ENCODE measurements at regions not wholly inside any gene's neighbourhood (a gene's known extent, or its start where the extent isn't known, plus 50 kb on each side); places are given as distances from the start of the nearest gene placed in this dataset.
"Not testable (repeated sequence)": the region's sequence is repeated elsewhere in the genome, so short reads cannot be mapped to it uniquely, and the experiment has no call there.

DNA sequence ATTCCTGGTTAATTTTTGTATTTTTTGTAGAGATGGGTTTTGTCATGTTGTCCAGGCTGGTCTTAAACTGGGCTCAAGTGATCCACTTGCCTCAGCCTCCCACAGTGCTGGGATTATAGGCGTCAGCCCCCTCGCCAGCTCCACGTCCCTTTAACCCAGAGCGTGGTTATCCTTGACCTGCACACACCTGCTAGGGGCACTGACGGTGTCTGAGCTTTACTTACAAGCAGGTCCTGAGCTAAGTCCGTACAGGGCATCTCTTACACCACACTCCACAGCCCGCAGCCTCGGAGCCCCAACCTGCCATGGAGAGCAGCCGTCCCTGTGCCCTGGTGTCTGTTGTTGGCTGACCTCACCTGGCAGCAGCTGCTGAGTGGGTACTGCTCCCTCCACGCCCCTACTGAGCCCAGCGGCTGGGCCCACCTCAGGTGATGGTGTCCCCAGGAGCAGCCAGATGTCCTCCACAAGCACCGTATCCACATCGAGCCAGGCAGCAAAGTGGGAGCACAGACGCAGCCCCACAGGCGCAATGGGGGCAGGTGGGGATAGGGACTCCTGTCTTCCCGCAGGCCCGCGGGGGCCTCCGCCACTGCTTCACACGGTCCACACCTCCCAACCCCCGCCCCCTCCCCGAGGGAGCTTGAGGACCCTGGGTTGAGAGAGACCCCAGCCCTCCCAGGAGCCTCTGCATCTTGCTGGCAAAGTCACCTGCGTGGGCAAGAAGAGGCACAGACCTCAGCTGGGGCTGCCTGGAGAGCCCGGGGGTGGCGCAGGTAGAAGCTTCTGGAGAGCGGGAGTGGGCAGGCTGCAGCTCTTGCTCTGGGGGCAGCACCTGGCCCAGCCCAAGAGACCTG, 325.4 kb upstream of the SFSWAP start:
- Histone ChIP-seq H3K9ac (no peak overlapping the region), H3K27ac (no peak overlapping the region), H3K4me1 (no peaks in the 10 kb centered on the region), H3K36me3 (ENCODE audit: control insufficient read depth, insufficient read depth, low read length) (no peaks in the 10 kb centered on the region), H3K79me2 (no peaks in the 10 kb centered on the region), H3K4me3 (ENCODE audit: low read depth, low read length) (no peak overlapping the region), H3K9me3 (ENCODE audit: control insufficient read depth, low read length) (no peaks in the 10 kb centered on the region), H3K4me2 (ENCODE audit: low read length) (no peak overlapping the region), H2AFZ (no peak overlapping the region), H3K27me3 (ENCODE audit: control insufficient read depth, insufficient read depth, low read length) (no peaks in the 10 kb centered on the region)
- TF ChIP-seq CTCF (IDR thresholded peaks at IDR 0.05) = no peak

- Histone ChIP-seq H3K79me2 (no peaks in the 10 kb centered on the region), H3K27me3 (ENCODE audit: control insufficient read depth, insufficient read depth, low read length) (no peaks in the 10 kb centered on the region), H3K4me3 (ENCODE audit: low read depth, low read length) (no peak overlapping the region), H3K4me2 (ENCODE audit: low read length) (no peak overlapping the region), H3K9ac (no peak overlapping the region), H3K36me3 (ENCODE audit: control insufficient read depth, insufficient read depth, low read length) (no peaks in the 10 kb centered on the region), H3K27ac (no peak overlapping the region), H3K9me3 (ENCODE audit: control insufficient read depth, low read length) (no peaks in the 10 kb centered on the region), H2AFZ (no peak overlapping the region), H3K4me1 (no peaks in the 10 kb centered on the region)
- TF ChIP-seq CTCF (IDR thresholded peaks at IDR 0.05) = no peak
Measured at GRCh38 chr12:131386167-131386521, 324.7 kb upstream of the SFSWAP start.

DNA sequence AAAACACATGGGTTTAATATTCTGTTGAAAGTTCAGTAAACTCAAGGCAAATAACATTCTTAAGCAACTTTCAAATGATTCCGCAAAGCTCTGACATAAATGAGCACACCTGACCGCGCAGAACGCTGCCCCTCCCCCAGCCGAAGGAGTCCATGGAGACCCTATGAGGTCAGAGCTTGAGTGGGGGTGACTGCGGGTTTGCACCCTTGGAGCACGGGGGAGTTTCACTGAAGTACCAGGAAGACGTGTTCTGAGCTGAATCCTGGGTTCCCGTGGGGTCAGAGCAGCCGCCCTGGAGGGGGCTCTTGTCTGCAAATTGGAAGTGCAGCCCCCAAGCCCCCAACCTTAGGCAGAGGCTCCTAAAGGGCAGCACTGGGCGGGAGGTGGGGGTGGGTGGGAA, 324.1 kb upstream of the SFSWAP start:
- Histone ChIP-seq H3K9me3 (ENCODE audit: control insufficient read depth, low read length) (no peaks in the 10 kb centered on the region), H2AFZ (no peak overlapping the region), H3K79me2 (no peaks in the 10 kb centered on the region), H3K9ac (no peak overlapping the region), H3K27ac (no peak overlapping the region), H3K4me1 (no peaks in the 10 kb centered on the region), H3K36me3 (ENCODE audit: control insufficient read depth, insufficient read depth, low read length) (no peaks in the 10 kb centered on the region), H3K4me2 (ENCODE audit: low read length) (no peak overlapping the region), H3K27me3 (ENCODE audit: control insufficient read depth, insufficient read depth, low read length) (no peaks in the 10 kb centered on the region), H3K4me3 (ENCODE audit: low read depth, low read length) (no peak overlapping the region)
- TF ChIP-seq CTCF (IDR thresholded peaks at IDR 0.05) = no peak

DNA sequence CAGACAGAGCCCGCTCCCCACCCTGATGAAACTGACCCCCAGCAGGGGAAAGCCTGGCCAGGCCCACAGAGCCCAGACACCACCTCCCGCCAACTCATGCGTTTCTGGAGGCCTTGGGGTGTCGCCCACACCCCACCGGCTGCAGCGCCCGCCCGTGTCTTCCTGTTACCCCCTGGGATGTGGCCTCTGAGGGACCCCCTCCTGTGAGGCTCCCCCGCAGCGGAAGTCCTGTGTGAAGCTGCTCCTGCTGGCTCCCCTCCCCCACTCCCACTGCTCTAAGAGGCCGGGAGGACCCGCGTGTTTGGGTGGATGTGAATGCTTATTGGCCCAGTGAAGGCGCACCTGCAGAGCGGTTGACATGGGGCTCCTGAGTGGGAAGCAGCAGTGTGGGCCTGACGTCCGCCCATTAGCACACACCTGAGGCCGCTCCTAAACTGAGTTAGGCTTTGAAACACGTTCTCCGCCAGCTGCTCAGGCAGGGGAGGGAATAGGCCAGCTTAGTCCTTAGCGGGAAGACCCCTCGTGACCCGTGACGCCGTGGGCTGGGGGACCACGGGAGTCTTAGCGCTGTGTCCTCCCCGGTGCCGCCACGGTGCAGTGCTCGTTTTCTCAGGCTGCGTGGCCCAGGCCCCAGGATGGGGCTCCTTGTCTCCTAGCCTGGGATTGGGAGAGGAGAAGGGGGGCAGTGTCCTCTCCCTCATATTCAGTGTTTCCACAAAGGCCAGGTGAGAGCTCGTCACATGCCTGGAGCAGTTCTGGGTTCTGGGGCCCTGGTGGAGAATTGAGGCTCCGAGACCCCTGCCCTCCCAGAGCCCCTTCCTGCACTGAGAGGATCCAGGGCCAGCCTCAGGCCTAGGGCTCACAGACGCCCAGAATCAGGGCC, 323.4 kb upstream of the SFSWAP start:
- Histone ChIP-seq H3K4me1 (no peaks in the 10 kb centered on the region), H3K27me3 (ENCODE audit: control insufficient read depth, insufficient read depth, low read length) (no peaks in the 10 kb centered on the region), H3K79me2 (no peaks in the 10 kb centered on the region), H2AFZ (no peak overlapping the region), H3K9ac (no peak overlapping the region), H3K4me3 (ENCODE audit: low read depth, low read length) (no peak overlapping the region), H3K27ac (no peak overlapping the region), H3K36me3 (ENCODE audit: control insufficient read depth, insufficient read depth, low read length) (no peaks in the 10 kb centered on the region), H3K4me2 (ENCODE audit: low read length) (no peak overlapping the region), H3K9me3 (ENCODE audit: control insufficient read depth, low read length) (no peaks in the 10 kb centered on the region)
- no peak for TF ChIP-seq CTCF (IDR thresholded peaks at IDR 0.05)

- not testable (repeated sequence) for H2AFZ ChIP-seq; H3K9ac ChIP-seq; H3K9me3 ChIP-seq (ENCODE audit: control insufficient read depth, low read length); H3K4me2 ChIP-seq (ENCODE audit: low read length); H3K79me2 ChIP-seq; H3K4me1 ChIP-seq; H3K27me3 ChIP-seq (ENCODE audit: control insufficient read depth, insufficient read depth, low read length); H3K36me3 ChIP-seq (ENCODE audit: control insufficient read depth, insufficient read depth, low read length); H3K27ac ChIP-seq; H3K4me3 ChIP-seq (ENCODE audit: low read depth, low read length)
Measured at GRCh38 chr12:131388164-131389053, 322.5 kb upstream of the SFSWAP start.

All from parathyroid adenoma (tissue), 2 donors.